GM18507 (cell line): ENCODE measurements at regions not wholly inside any gene's neighbourhood (a gene's known extent, or its start where the extent isn't known, plus 50 kb on each side); places are given as distances from the start of the nearest gene placed in this dataset.

ENCODE experiments used
- DNase-seq: peaks from one replicate; pipeline ENCODE4 v3.0.0; 2011; ENCODE audit warnings: low read depth; ENCODE audit not compliant: insufficient read length; ENCODE audit errors: extremely low spot score
- FAIRE-seq: peaks from 2 replicates; lab custom pipeline; 2011; peaks lifted over from hg19 to GRCh38; lab: Jason Lieb, UNC

GRCh38 chr7:68005992-68006391 is 1009.4 kb downstream of the TYW1 start:
- no peak for DNase-seq
- FAIRE-seq, result no peak

DNA sequence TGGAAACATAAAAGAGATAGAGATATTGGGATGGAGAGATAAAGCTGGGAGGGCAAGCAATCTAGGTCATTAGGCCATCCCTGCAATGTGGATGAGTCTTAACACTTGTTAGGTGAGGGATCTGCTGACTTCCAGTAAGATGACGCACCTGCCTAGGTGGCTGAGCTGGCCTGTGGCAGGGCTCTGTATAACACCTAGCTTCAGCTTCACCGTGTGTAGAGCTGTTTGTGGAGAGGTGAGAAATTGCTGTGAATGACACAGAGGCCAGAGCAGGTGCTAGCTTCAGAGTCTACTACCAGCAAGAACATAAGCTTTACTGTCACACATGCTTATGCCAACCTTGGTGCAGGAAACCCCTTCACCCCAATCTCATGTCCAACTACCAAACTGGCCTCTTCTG is 1010.0 kb downstream of the TYW1 start:
- DNase-seq (no peak), FAIRE-seq (no peak)

DNA sequence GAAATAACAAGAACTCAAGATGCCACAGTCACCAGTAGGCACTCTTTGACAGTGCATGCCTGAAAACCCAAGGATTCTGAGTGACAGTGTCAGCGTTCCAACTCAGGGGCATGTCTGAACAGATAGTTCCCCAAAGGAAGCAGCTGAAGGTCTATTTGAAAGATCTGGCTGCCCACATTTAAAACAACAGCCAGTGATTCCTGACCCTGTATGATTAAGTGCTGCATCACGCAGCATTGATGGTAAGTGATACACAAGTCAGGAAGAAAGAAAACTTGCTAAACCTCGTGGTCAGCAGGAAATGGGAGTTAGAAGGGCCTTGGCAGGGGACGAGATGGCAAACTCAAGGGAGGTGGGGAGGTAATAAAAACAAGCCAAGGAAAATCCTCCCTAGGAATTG is 1013.1 kb downstream of the TYW1 start:
- DNase-seq (no peak), FAIRE-seq (no peak)

- FAIRE-seq (no peak), DNase-seq (no peak)
Observed at GRCh38 chr7:68014031-68014736, 1017.6 kb downstream of the TYW1 start.

- FAIRE-seq (no peak), DNase-seq (no peak)
Observed at GRCh38 chr7:68015122-68015977, 1018.7 kb downstream of the TYW1 start.

GRCh38 chr7:68015978-68016532 is 1019.4 kb downstream of the TYW1 start:
- FAIRE-seq, result no peak
- no peak for DNase-seq

DNA sequence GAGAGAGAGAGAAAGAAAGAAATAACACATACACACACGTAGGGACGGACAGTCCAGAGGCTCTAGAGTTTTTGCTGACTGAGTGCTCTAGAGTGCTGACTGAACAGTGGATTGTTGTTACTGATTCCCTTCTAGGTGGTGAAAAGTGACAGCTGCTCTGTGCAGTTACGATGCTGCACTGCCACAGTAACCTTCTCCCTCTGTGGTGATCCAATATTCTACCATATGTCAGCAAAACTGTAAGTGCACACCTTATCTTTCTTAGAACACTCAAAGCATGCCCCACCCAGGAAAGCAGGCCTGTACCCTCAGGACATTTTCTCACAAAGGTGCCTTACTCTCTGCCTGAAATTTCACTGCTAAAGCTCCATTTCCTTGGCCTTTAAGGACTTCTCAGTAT is 1023.5 kb downstream of the TYW1 start:
- no peak for DNase-seq

GRCh38 chr7:68025369-68025768 is 1028.7 kb downstream of the TYW1 start:
- FAIRE-seq, result no peak
- no peak for DNase-seq

More for the DNA sequence above, 1023.5 kb downstream of the TYW1 start:
- no peak for FAIRE-seq

GRCh38 chr7:68030530-68030929 is 1033.9 kb downstream of the TYW1 start:
- FAIRE-seq, result no peak
- no peak for DNase-seq

DNA sequence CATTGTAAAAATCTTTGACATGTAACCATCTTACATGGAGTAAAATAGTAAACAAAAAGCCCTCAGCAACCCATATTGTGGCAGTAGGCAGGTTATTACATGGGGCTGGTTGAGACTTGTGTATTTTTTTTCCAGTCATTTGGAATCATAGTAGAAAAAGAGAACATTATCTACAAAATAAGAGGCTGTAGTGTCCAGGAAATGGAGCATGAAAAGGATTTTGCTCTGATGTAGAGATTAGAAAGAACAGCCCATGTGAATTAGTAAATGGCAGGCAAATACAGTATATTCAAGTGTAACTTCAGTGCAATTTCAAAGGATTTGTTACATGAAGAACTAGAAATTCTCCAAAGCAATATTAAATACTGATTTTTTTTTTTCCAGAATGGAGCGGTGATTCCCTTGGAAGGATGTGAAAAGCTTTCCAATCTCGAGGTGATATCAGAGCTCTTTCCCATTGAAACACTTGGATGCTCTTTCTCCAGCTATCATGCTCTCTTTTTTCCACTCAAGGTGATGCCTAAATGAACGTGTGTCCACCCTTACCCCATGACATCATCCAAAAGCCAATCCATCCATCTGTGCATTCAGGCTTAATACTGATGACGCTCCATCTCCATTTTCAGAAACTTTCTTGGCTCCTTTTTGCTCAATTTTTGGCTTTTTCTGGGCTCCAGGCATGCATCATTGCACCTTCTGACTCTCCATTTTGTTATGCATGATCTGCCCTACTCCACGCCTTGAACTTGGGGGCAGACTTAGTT is 1034.7 kb downstream of the TYW1 start:
- FAIRE-seq, result no peak
- no peak for DNase-seq

- DNase-seq, result no peak
- no peak for FAIRE-seq
Observed at GRCh38 chr7:68038621-68039314, 1042.1 kb downstream of the TYW1 start.

DNA sequence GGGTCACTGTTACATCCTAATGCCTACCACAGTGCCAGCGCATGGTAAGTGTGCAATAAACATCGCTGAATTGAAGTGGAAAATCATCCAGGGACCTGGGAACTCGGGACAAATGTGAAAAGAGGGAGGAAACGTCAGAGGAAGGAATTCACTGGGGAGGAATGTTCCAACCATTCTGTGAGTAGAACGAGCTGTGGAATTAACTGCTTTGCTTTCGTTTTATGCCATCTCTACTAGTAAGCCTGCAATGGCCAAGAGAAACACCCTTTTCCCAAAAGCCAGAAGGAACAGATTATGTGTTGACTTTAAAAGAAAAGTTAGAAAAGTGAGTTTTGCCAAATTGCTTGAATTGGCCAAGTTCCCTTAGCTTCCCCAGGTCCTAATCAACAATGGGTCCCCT is 1044.9 kb downstream of the TYW1 start:
- FAIRE-seq (no peak), DNase-seq (no peak)

GRCh38 chr7:68043546-68043945 is 1046.9 kb downstream of the TYW1 start:
- no peak for DNase-seq
- FAIRE-seq, result no peak

GRCh38 chr7:68050627-68051026 is 1054.0 kb downstream of the TYW1 start:
- DNase-seq, result no peak
- FAIRE-seq, result no peak

DNA sequence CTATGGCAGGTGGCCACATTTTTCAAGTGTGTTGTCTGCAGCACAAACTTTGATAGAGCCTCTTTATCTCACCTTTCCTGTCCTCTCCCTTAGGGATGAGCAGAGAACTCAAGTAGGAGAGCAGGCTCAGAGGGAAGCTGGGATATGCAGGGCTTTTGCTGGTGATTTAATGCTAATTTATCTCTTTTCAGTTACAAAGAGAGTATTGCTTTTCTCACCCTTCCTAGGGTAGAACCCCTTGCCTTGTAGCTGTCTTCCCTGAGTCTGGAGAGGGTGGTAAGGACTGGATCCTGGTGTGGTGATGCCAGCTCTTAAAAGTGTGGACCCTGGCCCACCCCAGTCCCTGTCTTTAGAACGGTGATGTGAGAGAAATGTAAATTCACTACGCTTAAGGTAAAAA is 1061.4 kb downstream of the TYW1 start:
- FAIRE-seq (no peak), DNase-seq (no peak)

DNA sequence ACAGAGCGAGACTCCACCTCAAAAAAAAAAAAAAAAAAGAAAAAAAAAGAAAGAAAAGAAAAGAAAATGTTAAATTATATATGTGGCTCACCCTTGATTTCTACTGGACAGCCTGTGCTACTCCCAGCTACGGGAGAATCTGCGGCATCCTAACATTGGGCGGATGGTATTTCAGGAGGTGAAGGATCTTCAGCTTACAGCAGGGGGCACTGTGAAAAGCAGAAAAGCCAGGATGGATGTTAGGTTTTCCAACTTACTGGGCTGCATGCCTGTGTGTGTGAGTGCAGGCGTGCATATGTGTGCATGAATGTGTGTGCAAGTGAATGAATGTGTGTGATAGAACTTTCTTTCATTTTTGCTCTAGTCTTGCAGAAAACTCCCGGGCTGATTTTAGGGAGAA is 1066.5 kb downstream of the TYW1 start:
- DNase-seq (no peak), FAIRE-seq (no peak)

GRCh38 chr7:68065581-68065980 is 1068.9 kb downstream of the TYW1 start:
- DNase-seq (no peak), FAIRE-seq (no peak)

- FAIRE-seq (no peak), DNase-seq (no peak)
Observed at GRCh38 chr7:68067845-68068244, 1071.2 kb downstream of the TYW1 start.

GRCh38 chr7:68070992-68071391 is 1074.4 kb downstream of the TYW1 start:
- no peak for FAIRE-seq
- DNase-seq, result no peak
